SK-N-SH (cell line): ENCODE measurements at regions not wholly inside any gene's neighbourhood (a gene's known extent, or its start where the extent isn't known, plus 50 kb on each side); places are given as distances from the start of the nearest gene placed in this dataset.

Source experiments
- CTCF ChIA-PET: fragments of 300-600, 350-600 bp; formaldehyde crosslinking; extraction: SDS; loops from one replicate; lab custom pipeline; 2021; lab: Yijun Ruan, JAX
- POLR2A ChIA-PET: fragments of 350-600 bp; sonication (Branson Sonifier 250); formaldehyde crosslinking; extraction: SDS; loops from one replicate; lab custom pipeline; 2020; ENCODE audit warnings: antibody characterized with exemption, inconsistent platforms; lab: Yijun Ruan, JAX
- DNase-seq: peaks from one replicate; pipeline ENCODE4 v3.0.0; 2012
- H2AFZ ChIP-seq: fragments of 200-600 bp; sonication (generic); 2 replicates; pipeline ENCODE4 v1.8.1; 2016; ENCODE audit warnings: antibody characterized with exemption, mild to moderate bottlenecking, low read depth
- H3F3A ChIP-seq: fragments of 200-600 bp; sonication (generic); replicated peaks from 2 replicates; pipeline ENCODE3; 2016; ENCODE audit warnings: antibody characterized with exemption, mild to moderate bottlenecking; ENCODE audit not compliant: insufficient read depth
- H3K27ac ChIP-seq, 2 experiments: fragments of 200-500 bp in 1 of 2; fragments of 200-600 bp in 1 of 2; sonication (Bioruptor generic) in 1 of 2; sonication (generic), shearing (Covaris generic) in 1 of 2; 2 replicates each; pipeline versions ENCODE4 v1.5.1 to v1.6.1; 2014 to 2016; ENCODE audit warnings: low read depth in 2 of 2, inconsistent platforms in 1 of 2, low read length in 1 of 2, mild to moderate bottlenecking in 1 of 2, mixed read lengths in 1 of 2
- H3K27me3 ChIP-seq: fragments of 200-600 bp; sonication (generic), shearing (Covaris generic); 2 replicates; pipeline ENCODE4 v1.6.1; 2016; ENCODE audit warnings: mixed run types; ENCODE audit not compliant: insufficient read depth
- H3K36me3 ChIP-seq, 2 experiments: fragments of 200-500 bp in 1 of 2; fragments of 200-600 bp in 1 of 2; sonication (Bioruptor generic) in 1 of 2; sonication (generic) in 1 of 2; replicated peaks in 1 of 2; 2 replicates each; pipeline versions ENCODE3 to v1.5.1; 2014 to 2016; ENCODE audit warnings: low read length in 1 of 2, mild to moderate bottlenecking in 1 of 2; ENCODE audit not compliant: insufficient read depth in 2 of 2, control insufficient read depth in 1 of 2
- H3K4me1 ChIP-seq, 2 experiments: fragments of 200-500 bp in 1 of 2; fragments of 200-600 bp in 1 of 2; sonication (Bioruptor generic) in 1 of 2; sonication (generic), shearing (Covaris generic) in 1 of 2; 2 replicates each; pipeline versions ENCODE4 v1.5.1 to v1.6.1; 2014 to 2016; ENCODE audit warnings: low read depth in 1 of 2, low read length in 1 of 2, mixed run types in 1 of 2; ENCODE audit not compliant: insufficient read depth in 2 of 2, control insufficient read depth in 1 of 2
- H3K4me2 ChIP-seq: fragments of 200-600 bp; sonication (generic), shearing (Covaris generic); 2 replicates; pipeline ENCODE4 v1.6.1; 2017; ENCODE audit warnings: mixed run types
- H3K4me3 ChIP-seq, 2 experiments: fragments of 200-500 bp in 1 of 2; fragments of 200-600 bp in 1 of 2; sonication (Bioruptor generic) in 1 of 2; sonication (generic), shearing (Covaris generic) in 1 of 2; 2 replicates each; pipeline versions ENCODE4 v1.5.1 to v1.8.1; 2014 to 2016; ENCODE audit warnings: low read depth in 2 of 2, inconsistent platforms in 1 of 2, low read length in 1 of 2, mild to moderate bottlenecking in 1 of 2, mixed read lengths in 1 of 2, moderate library complexity in 1 of 2
- H3K79me2 ChIP-seq: fragments of 200-600 bp; sonication (generic); 2 replicates; pipeline ENCODE4 v1.8.1; 2017; ENCODE audit warnings: mild to moderate bottlenecking; ENCODE audit not compliant: insufficient read depth
- H3K9ac ChIP-seq: fragments of 200-600 bp; sonication (generic); 2 replicates; pipeline ENCODE4 v1.6.1; 2017; ENCODE audit warnings: mixed run types
- H3K9me2 ChIP-seq: fragments of 200-600 bp; sonication (generic); 2 replicates; pipeline ENCODE4 v1.6.1; 2017; ENCODE audit warnings: mixed run types
- H3K9me3 ChIP-seq: fragments of 200-600 bp; sonication (generic); 2 replicates; pipeline ENCODE4 v1.6.1; 2017; ENCODE audit warnings: mixed run types, mild to moderate bottlenecking, moderate library complexity
- H4K20me1 ChIP-seq: fragments of 200-600 bp; sonication (generic); 2 replicates; pipeline ENCODE4 v1.6.1; 2017; ENCODE audit warnings: mild to moderate bottlenecking, mixed run types; ENCODE audit not compliant: insufficient read depth
- EP300 ChIP-seq, 2 experiments: IDR thresholded peaks; 2 replicates each; pipeline versions ENCODE4 v1.4.0 to v1.6.1; 2012; ENCODE audit warnings: borderline replicate concordance in 1 of 2, low read depth in 1 of 2, low read length in 1 of 2
- FOXJ3 ChIP-seq: sonication (generic); formaldehyde crosslinking; IDR thresholded peaks from 2 replicates; pipeline ENCODE4 v1.5.1; 2020; ENCODE audit warnings: mild to moderate bottlenecking, missing genetic modification reagents
- FOXM1 ChIP-seq: IDR thresholded peaks from 2 replicates; pipeline ENCODE4 v1.4.0; 2012; ENCODE audit warnings: low read depth, mild to moderate bottlenecking
- GABPA ChIP-seq: IDR thresholded peaks from 2 replicates; pipeline ENCODE4 v1.4.0; 2012; ENCODE audit warnings: low read depth, mild to moderate bottlenecking
- GATA2 ChIP-seq: sonication (generic); formaldehyde crosslinking; IDR thresholded peaks from 2 replicates; pipeline ENCODE4 v1.5.0; 2020; ENCODE audit warnings: mild to moderate bottlenecking, missing genetic modification reagents
- JUND ChIP-seq: IDR thresholded peaks from 2 replicates; pipeline ENCODE4 v1.4.0; 2012
- MEF2A ChIP-seq: IDR thresholded peaks from 2 replicates; pipeline ENCODE4 v1.4.0; 2012; ENCODE audit warnings: low read depth, borderline replicate concordance
- MXI1 ChIP-seq: IDR thresholded peaks from 2 replicates; pipeline ENCODE4 v1.6.1; 2012; ENCODE audit warnings: mild to moderate bottlenecking, low read depth, low read length, improper control_type of control experiment
- NFIC ChIP-seq: IDR thresholded peaks from 2 replicates; pipeline ENCODE4 v1.4.0; 2012; ENCODE audit warnings: borderline replicate concordance
- NRF1 ChIP-seq: IDR thresholded peaks from 2 replicates; pipeline ENCODE4 v1.6.1; 2012; ENCODE audit warnings: low read depth, mild to moderate bottlenecking, low read length
- POLR2AphosphoS5 ChIP-seq: IDR thresholded peaks from 2 replicates; pipeline ENCODE4 v1.6.1; 2012; ENCODE audit warnings: low read depth, low read length
- REST ChIP-seq: IDR thresholded peaks from 2 replicates; pipeline ENCODE4 v1.6.1; 2012; ENCODE audit warnings: mild to moderate bottlenecking, low read depth, low read length, moderate library complexity
- RFX5 ChIP-seq: IDR thresholded peaks from 2 replicates; pipeline ENCODE4 v1.6.1; 2012; ENCODE audit warnings: mild to moderate bottlenecking, improper control_type of control experiment, low read length
- RXRA ChIP-seq: IDR thresholded peaks from 2 replicates; pipeline ENCODE4 v1.4.0; 2012; ENCODE audit warnings: low read depth, mild to moderate bottlenecking, borderline replicate concordance
- SMC3 ChIP-seq: IDR thresholded peaks from 2 replicates; pipeline ENCODE4 v1.6.1; 2012; ENCODE audit warnings: low read depth, low read length, improper control_type of control experiment
- WGBS: methylation state at CpG from one replicate; pipeline ENCODE4 v1.1.6; 2017; ENCODE audit warnings: low lambda C conversion rate; 5-methylcytosine and 5-hydroxymethylcytosine counted together
- TF ChIP-seq, protein P1 (sequence below): IDR thresholded peaks from 2 replicates; pipeline ENCODE4 v1.4.0; 2012; ENCODE audit warnings: low read depth
- TF ChIP-seq, protein P2 (sequence below): fragments of 150-350 bp; IDR thresholded peaks from 2 replicates; pipeline ENCODE4 v1.6.1; 2017; ENCODE audit warnings: antibody characterized with exemption, low read length, low read depth, borderline replicate concordance
- TF ChIP-seq, protein P3 (sequence below): fragments of 200-600 bp; sonication (generic); IDR thresholded peaks from 2 replicates; pipeline ENCODE4 v1.6.1; 2017; ENCODE audit warnings: antibody characterized with exemption, mild to moderate bottlenecking, moderate library complexity

DNA sequence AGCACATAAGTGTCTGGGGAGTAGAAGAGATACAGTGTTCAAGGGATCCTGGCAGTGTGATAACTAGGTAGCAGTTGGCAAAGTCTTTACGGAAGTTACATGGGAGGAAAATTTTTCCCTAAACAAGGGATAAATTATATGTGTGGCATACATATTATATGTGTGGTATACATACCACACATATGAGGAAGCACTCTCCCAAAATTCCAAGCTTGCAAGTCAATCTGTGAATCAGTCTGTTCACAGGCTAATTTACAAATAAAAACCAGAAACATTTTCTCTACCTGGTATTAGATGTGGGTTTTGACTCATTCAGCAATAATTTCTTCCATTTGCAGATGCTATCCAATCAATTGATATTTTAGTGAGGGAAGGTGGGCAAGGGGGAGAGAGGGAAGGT, 110.0 kb downstream of the ISOC1 start:
- no peaks in the 10 kb centered on the region for H3K36me3 ChIP-seq
- ChIA-PET CTCF (no interaction called here), POLR2A (no interaction called here)
- H3K9ac ChIP-seq, result no peak overlapping the region
- no peaks in the 10 kb centered on the region for H3K4me1 ChIP-seq
- no peaks in the 10 kb centered on the region for H4K20me1 ChIP-seq
- H3K79me2 ChIP-seq, result no peaks in the 10 kb centered on the region
- no peaks in the 10 kb centered on the region for H3F3A ChIP-seq
- WGBS, result 58% methylated on average over 1 of the region's 1 CpG
- no peaks in the 10 kb centered on the region for H3K9me3 ChIP-seq
- TF ChIP-seq REST (no peak), MEF2A (no peak), JUND (no peak), FOXM1 (no peak), NRF1 (no peak), FOXJ3 (CRISPR knock-in tag) (no peak), MXI1 (no peak), POLR2AphosphoS5 (no peak), SMC3 (no peak), RFX5 (no peak)
- no peak overlapping the region for H3K27ac ChIP-seq
- no peak overlapping the region for H3K4me2 ChIP-seq
- H3K27me3 ChIP-seq, result no peaks in the 10 kb centered on the region
- DNase-seq, result no peak
- no peak overlapping the region for H3K4me3 ChIP-seq
- H3K9me2 ChIP-seq, result no peaks in the 10 kb centered on the region
- H2AFZ ChIP-seq, result no peak overlapping the region

DNA sequence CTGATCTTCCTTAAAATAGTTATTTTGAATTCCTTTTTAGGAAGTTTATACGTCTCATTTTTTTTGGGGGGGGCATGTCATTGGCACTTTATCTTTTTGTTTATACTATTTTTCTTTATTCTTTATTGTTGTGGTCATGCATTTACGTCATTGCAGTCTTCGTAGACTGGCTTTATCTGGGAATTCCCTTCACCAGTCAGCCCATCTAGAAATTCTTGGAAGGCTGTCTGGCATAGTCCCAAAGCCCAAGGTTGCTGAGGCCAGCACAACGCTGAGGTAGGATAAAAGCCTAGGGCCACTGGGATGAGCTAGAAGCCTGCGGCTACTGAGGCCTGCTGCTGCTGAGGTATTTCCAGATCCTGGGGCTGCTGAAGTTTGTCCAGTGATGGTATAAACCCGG, 121.5 kb downstream of the ISOC1 start:
- DNase-seq, result no peak
- TF ChIP-seq GABPA, result no peak
- no peak for TF ChIP-seq SMC3
- TF ChIP-seq, protein P1, sequence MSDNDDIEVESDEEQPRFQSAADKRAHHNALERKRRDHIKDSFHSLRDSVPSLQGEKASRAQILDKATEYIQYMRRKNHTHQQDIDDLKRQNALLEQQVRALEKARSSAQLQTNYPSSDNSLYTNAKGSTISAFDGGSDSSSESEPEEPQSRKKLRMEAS, result no peak
- TF ChIP-seq FOXM1, result no peak
- TF ChIP-seq RXRA, result no peak
- TF ChIP-seq FOXJ3 (CRISPR knock-in tag), result no peak
- TF ChIP-seq, protein P2, sequence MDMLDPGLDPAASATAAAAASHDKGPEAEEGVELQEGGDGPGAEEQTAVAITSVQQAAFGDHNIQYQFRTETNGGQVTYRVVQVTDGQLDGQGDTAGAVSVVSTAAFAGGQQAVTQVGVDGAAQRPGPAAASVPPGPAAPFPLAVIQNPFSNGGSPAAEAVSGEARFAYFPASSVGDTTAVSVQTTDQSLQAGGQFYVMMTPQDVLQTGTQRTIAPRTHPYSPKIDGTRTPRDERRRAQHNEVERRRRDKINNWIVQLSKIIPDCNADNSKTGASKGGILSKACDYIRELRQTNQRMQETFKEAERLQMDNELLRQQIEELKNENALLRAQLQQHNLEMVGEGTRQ, result no peak
- no peak for TF ChIP-seq EP300 (IDR thresholded peaks at IDR 0.05; ENCODE audit: borderline replicate concordance in 1 of 2, low read depth in 1 of 2, low read length in 1 of 2)
- TF ChIP-seq REST, result no peak
- TF ChIP-seq NRF1, result no peak
- TF ChIP-seq, protein P3, sequence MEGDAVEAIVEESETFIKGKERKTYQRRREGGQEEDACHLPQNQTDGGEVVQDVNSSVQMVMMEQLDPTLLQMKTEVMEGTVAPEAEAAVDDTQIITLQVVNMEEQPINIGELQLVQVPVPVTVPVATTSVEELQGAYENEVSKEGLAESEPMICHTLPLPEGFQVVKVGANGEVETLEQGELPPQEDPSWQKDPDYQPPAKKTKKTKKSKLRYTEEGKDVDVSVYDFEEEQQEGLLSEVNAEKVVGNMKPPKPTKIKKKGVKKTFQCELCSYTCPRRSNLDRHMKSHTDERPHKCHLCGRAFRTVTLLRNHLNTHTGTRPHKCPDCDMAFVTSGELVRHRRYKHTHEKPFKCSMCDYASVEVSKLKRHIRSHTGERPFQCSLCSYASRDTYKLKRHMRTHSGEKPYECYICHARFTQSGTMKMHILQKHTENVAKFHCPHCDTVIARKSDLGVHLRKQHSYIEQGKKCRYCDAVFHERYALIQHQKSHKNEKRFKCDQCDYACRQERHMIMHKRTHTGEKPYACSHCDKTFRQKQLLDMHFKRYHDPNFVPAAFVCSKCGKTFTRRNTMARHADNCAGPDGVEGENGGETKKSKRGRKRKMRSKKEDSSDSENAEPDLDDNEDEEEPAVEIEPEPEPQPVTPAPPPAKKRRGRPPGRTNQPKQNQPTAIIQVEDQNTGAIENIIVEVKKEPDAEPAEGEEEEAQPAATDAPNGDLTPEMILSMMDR, result no peak
- TF ChIP-seq GATA2 (CRISPR knock-in tag), result no peak
- TF ChIP-seq NFIC, result no peak

More for the DNA sequence above, 121.5 kb downstream of the ISOC1 start:
- Histone ChIP-seq H2AFZ (no peak overlapping the region), H3F3A (no peaks in the 10 kb centered on the region), H3K4me3 (no peak overlapping the region), H3K9me3 (no peaks in the 10 kb centered on the region), H3K36me3 (no peaks in the 10 kb centered on the region), H3K27me3 (no peaks in the 10 kb centered on the region), H3K79me2 (no peaks in the 10 kb centered on the region), H3K4me1 (no peaks in the 10 kb centered on the region), H3K27ac (no peak overlapping the region), H4K20me1 (no peaks in the 10 kb centered on the region), H3K9me2 (no peaks in the 10 kb centered on the region), H3K4me2 (no peak overlapping the region), H3K9ac (no peak overlapping the region)
- ChIA-PET CTCF (no interaction called here), POLR2A (no interaction called here)
- WGBS, result 19% methylated on average over 6 of the region's 6 CpGs
